ENCODE measurements at regions not wholly inside any gene's neighbourhood (a gene's known extent, or its start where the extent isn't known, plus 50 kb on each side); places are given as distances from the start of the nearest gene placed in this dataset.

GRCh38 chr2:71891719-71892422, 255.8 kb downstream of the CYP26B1 start:
- DNase-seq = peak in 1 of 2 experiments; percentile 47
- TF ChIP-seq POLR2A (IDR thresholded peaks at IDR 0.05; ENCODE audit: low read length) = no peak
- TF ChIP-seq GATA1 (IDR thresholded peaks at IDR 0.05; ENCODE audit: low read depth, low read length) = no peak

- DNase-seq = no peak
- TF ChIP-seq POLR2A (IDR thresholded peaks at IDR 0.05; ENCODE audit: low read length) = no peak
- no peak for TF ChIP-seq GATA1 (IDR thresholded peaks at IDR 0.05; ENCODE audit: low read depth, low read length)
Measured at GRCh38 chr2:71891155-71891554, 256.5 kb downstream of the CYP26B1 start.

- TF ChIP-seq GATA1 (IDR thresholded peaks at IDR 0.05; ENCODE audit: low read depth, low read length) (no peak), POLR2A (IDR thresholded peaks at IDR 0.05; ENCODE audit: low read length) (no peak)
- no peak for DNase-seq
Measured at GRCh38 chr2:71889759-71890684, 257.6 kb downstream of the CYP26B1 start.

- DNase-seq = no peak
- TF ChIP-seq POLR2A (IDR thresholded peaks at IDR 0.05; ENCODE audit: low read length) (no peak), GATA1 (IDR thresholded peaks at IDR 0.05; ENCODE audit: low read depth, low read length) (no peak)
Measured at GRCh38 chr2:71888751-71889445, 258.8 kb downstream of the CYP26B1 start.

DNA sequence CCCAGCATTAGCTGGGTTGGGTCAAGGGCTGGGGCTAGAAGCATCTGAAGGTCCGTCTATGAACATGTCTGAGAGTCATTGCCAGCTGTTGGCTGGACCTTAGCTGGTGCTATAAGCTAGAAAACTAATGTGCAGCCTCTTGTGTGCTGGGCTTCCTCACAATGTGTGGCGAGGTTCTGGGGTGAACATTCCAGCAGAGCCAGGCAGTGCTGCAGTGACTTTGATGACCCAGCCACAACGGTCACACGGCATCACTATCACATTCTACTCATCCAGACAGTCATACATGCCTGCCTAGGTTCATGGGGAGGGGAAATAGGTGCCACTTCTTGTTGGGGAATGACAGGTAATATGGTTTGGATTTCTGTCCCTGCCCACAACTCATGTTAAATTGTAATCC, 260.5 kb downstream of the CYP26B1 start:
- no peak for TF ChIP-seq GATA1 (IDR thresholded peaks at IDR 0.05; ENCODE audit: low read depth, low read length)
- DNase-seq = no peak

DNA sequence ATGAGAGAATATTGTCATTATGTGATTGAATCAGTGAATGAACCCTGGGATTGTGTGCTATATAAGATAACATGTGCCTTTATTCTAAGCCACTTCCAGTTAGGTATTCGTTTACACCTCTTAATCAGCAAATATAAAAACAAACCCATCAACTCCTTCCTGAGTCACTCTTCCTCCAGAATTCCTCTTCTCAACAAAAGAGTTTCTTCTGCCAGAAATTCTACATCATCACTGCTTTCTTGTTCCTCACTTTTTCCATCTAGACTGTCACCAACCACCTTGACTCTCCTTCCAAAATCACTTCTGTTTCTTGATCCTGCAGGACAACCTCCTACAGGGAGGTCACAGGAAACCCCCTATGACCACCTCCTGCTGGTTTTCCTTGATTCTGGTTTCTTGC, 261.4 kb downstream of the CYP26B1 start:
- TF ChIP-seq POLR2A (IDR thresholded peaks at IDR 0.05; ENCODE audit: low read length) (no peak), GATA1 (IDR thresholded peaks at IDR 0.05; ENCODE audit: low read depth, low read length) (no peak)
- DNase-seq = no peak

DNA sequence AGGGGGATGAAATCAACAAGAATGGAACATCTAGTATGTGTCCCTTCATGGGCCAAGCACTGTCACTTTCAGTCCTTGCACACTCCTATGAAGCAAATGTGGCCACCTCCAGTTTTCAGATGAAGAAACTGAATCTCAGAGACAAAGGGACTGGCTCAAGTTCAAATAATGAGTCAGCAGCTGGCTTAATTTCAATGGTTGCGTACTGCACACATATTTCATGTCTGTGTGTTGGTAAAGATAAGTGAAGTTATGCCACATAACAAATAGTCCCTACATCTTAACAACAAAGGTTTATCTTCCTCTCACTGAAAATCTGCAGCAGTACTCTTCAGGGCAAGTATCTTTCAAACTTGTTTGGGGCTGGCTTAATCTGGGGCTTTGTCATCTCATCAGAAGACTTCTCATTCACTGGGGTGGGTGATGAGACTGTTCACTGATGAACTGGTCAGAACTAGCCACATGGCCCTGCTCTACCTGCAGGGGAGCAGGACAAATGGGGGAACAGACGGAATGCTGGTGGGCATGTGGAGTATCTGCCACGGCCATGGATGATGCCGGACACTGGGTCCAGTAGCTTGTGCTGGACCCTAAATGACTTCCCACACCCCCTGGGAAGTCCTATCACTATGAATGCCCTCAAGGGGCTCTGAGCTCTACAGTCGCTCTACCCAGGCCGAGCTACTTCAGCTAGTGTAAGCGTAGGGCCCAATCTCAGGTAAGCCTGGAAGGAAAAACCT, 263.2 kb downstream of the CYP26B1 start:
- DNase-seq = peak; percentile 66 to 80
- TF ChIP-seq GATA1 (IDR thresholded peaks at IDR 0.05; ENCODE audit: low read depth, low read length) (no peak), POLR2A (IDR thresholded peaks at IDR 0.05; ENCODE audit: low read length) (no peak)

DNA sequence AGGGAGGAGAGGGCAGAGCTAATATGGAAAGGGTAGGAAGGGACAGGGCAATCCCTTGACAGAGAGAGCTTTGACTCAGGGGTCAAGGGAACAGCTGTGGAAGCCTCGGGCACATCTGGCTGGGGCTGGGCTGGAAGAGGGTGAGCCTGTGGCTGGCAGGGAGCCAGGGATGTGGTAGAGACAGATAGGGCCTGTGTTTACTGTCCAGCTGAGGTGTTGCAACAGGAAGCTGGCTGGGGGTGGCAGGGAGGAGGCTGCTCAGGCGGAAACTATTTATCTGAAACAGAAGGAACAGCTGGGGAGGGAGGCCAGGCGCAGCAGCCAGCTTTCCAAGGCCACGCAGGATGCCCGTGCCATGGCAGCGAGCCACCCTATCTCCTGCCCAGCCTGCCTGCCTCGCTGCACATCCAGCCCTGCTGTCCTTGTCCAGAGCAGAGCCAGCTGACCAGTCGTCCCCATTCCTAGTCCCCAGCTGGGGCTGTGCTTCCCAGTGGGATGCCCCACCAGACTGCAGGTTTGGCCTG, 264.7 kb downstream of the CYP26B1 start:
- TF ChIP-seq GATA1 (IDR thresholded peaks at IDR 0.05; ENCODE audit: low read depth, low read length) (peak; percentile 18), POLR2A (IDR thresholded peaks at IDR 0.05; ENCODE audit: low read length) (no peak)
- peak; percentile 95 for DNase-seq

- TF ChIP-seq POLR2A (IDR thresholded peaks at IDR 0.05; ENCODE audit: low read length) = no peak
- TF ChIP-seq GATA1 (IDR thresholded peaks at IDR 0.05; ENCODE audit: low read depth, low read length) = no peak
Measured at GRCh38 chr2:71882236-71882946, 265.3 kb downstream of the CYP26B1 start.

DNA sequence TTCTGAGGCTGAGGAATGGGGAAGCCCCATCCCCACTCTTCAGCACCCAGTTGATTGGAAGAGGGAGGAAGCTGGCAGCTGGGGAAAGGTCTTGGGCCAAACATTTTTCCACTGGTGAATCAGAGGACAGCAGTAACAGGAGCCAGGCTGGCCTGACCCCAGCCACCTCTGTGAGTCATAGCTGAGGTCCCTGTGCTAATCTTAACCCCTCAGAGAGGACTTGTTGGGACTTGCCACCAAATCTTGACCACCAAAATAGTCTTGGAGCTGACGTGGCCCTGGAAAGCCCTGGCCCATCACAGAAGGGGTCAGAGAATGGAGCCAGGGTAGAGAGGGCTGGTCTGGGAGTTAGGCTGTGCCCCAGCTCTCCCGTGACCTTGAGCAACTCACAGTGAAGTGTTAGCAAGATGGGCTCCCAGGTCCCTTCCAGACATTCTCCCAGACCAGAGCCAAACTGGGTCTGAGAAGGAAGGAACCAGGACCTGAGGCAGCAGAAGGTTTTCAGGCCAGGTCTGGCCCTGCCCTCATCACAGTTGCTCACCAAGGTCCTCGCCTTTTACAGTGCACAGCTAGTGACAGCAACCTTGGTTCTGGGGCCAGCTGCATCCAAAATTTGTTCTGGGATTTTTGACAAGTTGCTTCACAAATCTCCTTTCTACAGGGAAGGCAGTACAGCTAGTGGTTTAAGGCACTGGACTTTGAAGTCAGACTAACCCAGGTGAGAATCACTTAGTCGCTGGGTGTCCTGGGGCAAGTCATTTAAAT, 266.6 kb downstream of the CYP26B1 start:
- no peak for TF ChIP-seq POLR2A (IDR thresholded peaks at IDR 0.05; ENCODE audit: low read length)
- TF ChIP-seq GATA1 (IDR thresholded peaks at IDR 0.05; ENCODE audit: low read depth, low read length) = no peak
- peak; percentile 8 to 49 for DNase-seq

More at GRCh38 chr2:71882236-71882946, 265.3 kb downstream of the CYP26B1 start:
- peak in 1 of 2 experiments; percentile 35 for DNase-seq

- no peak for DNase-seq
- TF ChIP-seq GATA1 (IDR thresholded peaks at IDR 0.05; ENCODE audit: low read depth, low read length) (no peak), POLR2A (IDR thresholded peaks at IDR 0.05; ENCODE audit: low read length) (no peak)
Measured at GRCh38 chr2:71880287-71880686, 267.4 kb downstream of the CYP26B1 start.
